ENCODE measurements at regions not wholly inside any gene's neighbourhood (a gene's known extent, or its start where the extent isn't known, plus 50 kb on each side); places are given as distances from the start of the nearest gene placed in this dataset.

DNA sequence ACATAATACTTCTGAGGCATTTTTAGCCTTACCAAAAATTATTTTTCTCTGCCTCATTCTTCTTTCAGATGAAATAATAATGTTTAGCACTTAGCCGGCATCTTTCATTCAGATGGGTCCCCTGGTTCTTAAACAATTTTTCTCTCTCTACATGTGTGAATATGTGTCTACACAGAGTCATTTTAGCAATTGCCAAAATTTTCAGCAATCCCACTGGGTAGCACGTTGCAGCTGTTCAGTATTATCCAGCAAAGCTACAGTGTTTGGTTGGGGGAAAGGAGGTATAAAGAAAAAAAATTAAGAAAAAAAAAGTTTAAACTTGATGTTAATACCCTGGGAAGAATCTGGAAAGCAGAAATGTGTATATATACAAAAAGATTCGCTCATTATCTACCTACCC lies 160.5 kb upstream of the TRHDE start (continued):
- TF ChIP-seq, protein P1, sequence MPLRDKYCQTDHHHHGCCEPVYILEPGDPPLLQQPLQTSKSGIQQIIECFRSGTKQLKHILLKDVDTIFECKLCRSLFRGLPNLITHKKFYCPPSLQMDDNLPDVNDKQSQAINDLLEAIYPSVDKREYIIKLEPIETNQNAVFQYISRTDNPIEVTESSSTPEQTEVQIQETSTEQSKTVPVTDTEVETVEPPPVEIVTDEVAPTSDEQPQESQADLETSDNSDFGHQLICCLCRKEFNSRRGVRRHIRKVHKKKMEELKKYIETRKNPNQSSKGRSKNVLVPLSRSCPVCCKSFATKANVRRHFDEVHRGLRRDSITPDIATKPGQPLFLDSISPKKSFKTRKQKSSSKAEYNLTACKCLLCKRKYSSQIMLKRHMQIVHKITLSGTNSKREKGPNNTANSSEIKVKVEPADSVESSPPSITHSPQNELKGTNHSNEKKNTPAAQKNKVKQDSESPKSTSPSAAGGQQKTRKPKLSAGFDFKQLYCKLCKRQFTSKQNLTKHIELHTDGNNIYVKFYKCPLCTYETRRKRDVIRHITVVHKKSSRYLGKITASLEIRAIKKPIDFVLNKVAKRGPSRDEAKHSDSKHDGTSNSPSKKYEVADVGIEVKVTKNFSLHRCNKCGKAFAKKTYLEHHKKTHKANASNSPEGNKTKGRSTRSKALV (CRISPR knock-in tag; IDR thresholded peaks at IDR 0.05): no peak
- no peak for TF ChIP-seq CENPX (CRISPR knock-in tag; IDR thresholded peaks at IDR 0.05)
- no peak for TF ChIP-seq EHMT2 (IDR thresholded peaks at IDR 0.05; ENCODE audit: borderline replicate concordance, low read depth, low read length)
- no peak for TF ChIP-seq KDM2A (CRISPR knock-in tag; IDR thresholded peaks at IDR 0.05; ENCODE audit: borderline replicate concordance, low read depth)
- TF ChIP-seq ZFP82 (CRISPR knock-in tag; IDR thresholded peaks at IDR 0.05; ENCODE audit: borderline replicate concordance): no peak
- TF ChIP-seq ZNF468 (CRISPR knock-in tag; IDR thresholded peaks at IDR 0.05): no peak
- TF ChIP-seq MIER3 (CRISPR knock-in tag; IDR thresholded peaks at IDR 0.05; ENCODE audit: borderline replicate concordance): no peak
- no peak for TF ChIP-seq KLF13 (CRISPR knock-in tag; IDR thresholded peaks at IDR 0.05)
- TF ChIP-seq, protein P2, sequence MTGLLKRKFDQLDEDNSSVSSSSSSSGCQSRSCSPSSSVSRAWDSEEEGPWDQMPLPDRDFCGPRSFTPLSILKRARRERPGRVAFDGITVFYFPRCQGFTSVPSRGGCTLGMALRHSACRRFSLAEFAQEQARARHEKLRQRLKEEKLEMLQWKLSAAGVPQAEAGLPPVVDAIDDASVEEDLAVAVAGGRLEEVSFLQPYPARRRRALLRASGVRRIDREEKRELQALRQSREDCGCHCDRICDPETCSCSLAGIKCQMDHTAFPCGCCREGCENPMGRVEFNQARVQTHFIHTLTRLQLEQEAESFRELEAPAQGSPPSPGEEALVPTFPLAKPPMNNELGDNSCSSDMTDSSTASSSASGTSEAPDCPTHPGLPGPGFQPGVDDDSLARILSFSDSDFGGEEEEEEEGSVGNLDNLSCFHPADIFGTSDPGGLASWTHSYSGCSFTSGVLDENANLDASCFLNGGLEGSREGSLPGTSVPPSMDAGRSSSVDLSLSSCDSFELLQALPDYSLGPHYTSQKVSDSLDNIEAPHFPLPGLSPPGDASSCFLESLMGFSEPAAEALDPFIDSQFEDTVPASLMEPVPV (CRISPR knock-in tag; IDR thresholded peaks at IDR 0.05): no peak
- TF ChIP-seq ZNF674 (CRISPR knock-in tag; IDR thresholded peaks at IDR 0.05; ENCODE audit: low read depth): no peak
- no peak for TF ChIP-seq ZNF639 (CRISPR knock-in tag; conservative IDR thresholded peaks at IDR 0.05)
- no peak for TF ChIP-seq TMF1 (CRISPR knock-in tag; IDR thresholded peaks at IDR 0.05; ENCODE audit: low read depth)
- TF ChIP-seq ZNF724P (CRISPR knock-in tag; IDR thresholded peaks at IDR 0.05; ENCODE audit: borderline replicate concordance): no peak

Data from HepG2 (cell line).